HG02852 (cell line): ENCODE measurements at regions not wholly inside any gene's neighbourhood (a gene's known extent, or its start where the extent isn't known, plus 50 kb on each side); places are given as distances from the start of the nearest gene placed in this dataset.
A peak's percentile ranks its signal among the peaks of the same experiment; 100 is the strongest.
"Not testable (repeated sequence)": the region's sequence is repeated elsewhere in the genome, so short reads cannot be mapped to it uniquely, and the experiment has no call there.

Source experiments
- ATAC-seq: cut with Tn5 transposase; IDR thresholded peaks from one replicate; pipeline ENCODE4 v1.9.1; 2021; ENCODE audit warnings: mild to moderate bottlenecking, moderate library complexity; ENCODE audit not compliant: unreplicated experiment

DNA sequence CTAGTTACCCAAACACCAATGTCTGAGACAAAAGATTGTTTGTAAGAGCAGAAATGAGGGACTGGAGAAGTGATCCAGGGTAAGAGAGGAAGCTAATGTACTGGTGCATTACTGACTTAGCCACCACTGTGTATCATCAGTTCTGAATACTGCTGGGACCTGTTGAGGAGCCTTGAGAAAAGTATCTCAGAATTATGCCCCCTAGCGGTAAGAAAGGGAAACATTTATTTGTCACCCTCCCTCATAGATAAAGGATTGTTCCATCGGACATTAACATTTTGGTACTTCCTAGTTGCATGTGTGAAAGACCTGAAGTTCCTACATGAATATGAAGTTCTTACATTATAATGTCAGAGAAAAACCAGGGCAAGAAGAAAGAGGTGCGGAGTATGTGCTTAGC, 612.5 kb downstream of the FSCB start:
- ATAC-seq: peak; percentile 75

GRCh38 chr14:43887523-43887922, 619.6 kb downstream of the FSCB start:
- no peak for ATAC-seq

DNA sequence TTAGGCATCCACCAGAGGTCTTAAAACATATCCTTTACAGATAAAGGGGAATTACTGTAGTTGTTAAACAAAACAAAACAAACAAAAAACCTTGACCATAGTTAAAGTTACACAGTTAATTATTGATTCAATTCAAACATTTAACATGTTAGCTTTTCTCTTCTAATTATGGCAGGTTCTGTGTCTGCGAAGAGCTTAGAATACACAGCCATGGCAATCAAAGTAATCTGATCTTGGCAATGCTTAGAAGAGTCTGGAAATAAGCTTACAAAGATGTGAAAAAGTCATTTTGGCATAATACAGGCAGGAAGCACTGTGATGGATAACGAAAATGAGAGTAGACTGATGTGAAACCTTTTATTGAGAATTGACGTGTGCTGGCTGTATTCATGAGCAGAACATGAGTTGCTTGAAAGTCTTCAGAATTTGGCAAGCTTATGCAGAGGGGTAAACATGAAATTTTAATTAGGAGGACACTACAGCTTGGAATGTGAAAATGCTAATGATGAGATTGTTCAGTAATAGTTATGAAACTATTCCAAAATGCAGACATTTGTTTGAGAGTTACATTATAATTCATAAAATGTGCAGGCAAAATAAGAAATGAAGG, 629.6 kb downstream of the FSCB start:
- no peak for ATAC-seq

DNA sequence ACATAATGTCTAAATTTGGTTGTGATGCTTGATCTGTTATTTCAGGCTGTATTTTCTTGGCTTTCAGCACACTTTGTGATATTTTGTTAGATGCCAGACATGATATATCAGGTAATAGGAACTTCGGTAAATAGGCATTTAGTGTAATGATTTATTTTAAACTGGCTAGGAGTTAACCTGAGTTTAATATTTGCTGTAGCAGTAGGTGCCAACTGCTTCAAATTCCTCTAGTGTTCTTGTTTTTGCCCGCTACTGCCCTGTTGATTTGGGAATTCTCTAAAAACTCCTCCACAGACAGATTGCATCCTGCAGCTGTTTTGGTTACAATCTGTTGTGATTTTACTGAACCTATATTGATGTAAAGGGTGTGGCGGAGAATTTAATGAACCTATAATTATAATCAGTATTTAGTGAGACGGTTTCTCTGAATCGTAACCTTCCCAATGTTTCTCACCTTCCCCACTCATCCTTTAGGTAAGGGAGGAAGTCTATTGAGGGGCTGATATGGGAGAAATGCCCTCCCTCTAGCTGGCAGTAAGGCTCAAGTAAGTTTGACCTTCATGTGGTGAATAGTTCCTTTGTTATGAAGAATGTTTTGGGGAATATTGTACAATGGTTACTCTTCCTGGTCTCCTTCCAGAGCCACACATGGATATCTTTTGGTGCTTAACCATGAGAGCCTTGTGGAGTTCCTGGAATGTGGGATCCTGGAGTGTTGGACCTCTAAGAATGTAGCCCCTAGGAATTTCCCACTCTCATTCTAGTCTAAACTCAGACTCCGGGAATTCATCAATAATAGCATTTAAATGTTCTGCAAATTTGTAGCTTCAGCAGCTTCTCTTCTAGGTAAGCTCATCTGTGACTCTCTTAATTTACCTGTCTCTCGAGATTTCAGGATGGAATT, 634.1 kb downstream of the FSCB start:
- ATAC-seq: no peak

- no peak for ATAC-seq
Measured at GRCh38 chr14:43872222-43872621, 634.9 kb downstream of the FSCB start.

DNA sequence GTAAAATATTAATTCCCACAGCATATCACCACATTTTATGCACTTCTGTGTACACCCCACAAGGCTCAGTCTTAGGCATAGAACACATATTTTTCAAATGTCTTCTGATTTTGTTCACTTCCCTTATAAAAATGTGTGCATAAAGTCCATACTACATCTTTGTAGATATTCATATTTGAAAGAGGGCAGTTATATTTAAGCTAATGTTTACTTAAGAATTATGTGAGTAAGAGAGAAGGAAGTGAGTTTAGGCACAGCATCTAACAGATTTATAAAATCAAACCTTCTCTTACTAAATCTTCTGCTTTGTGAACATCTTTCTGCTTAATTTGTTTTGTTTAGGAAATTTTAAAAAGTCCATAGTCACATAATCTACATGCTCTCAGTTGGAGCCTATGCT, 648.1 kb downstream of the FSCB start:
- ATAC-seq: no peak

- ATAC-seq: no peak
Measured at GRCh38 chr14:43855556-43855955, 651.5 kb downstream of the FSCB start.

- ATAC-seq: no peak
Measured at GRCh38 chr14:43853541-43853940, 653.5 kb downstream of the FSCB start.

DNA sequence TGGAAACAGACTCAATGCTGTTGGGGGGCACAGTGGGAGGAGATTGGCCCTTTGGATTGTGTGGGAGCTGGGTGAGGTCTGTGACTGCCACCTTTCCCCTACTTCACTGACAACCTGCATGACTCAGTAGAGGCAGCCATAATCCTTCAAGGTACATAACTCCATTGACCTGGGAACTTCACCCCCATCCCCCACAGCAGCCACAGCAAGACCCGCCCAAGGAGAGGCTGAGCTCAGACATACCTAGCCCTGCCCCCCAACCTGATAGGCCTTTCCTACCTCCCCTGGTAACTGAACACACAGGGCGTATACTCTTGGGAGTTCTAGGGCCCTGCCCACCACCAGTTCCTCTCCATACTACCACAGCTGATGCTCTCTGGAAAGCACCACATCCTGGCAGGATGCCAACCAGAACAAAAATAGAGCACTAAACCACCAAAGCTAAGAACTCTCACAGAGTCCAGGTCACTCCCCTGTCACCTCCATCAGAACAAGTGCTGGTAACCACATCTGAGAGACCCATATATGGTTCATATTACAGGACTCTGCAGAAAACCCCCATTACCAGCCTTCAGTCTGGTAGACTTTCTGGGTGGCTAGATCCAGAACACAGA, 703.9 kb downstream of the FSCB start:
- no peak for ATAC-seq

GRCh38 chr14:43795600-43796228, 711.4 kb downstream of the FSCB start:
- ATAC-seq: no peak

GRCh38 chr14:43793579-43793978, 713.5 kb downstream of the FSCB start:
- no peak for ATAC-seq

DNA sequence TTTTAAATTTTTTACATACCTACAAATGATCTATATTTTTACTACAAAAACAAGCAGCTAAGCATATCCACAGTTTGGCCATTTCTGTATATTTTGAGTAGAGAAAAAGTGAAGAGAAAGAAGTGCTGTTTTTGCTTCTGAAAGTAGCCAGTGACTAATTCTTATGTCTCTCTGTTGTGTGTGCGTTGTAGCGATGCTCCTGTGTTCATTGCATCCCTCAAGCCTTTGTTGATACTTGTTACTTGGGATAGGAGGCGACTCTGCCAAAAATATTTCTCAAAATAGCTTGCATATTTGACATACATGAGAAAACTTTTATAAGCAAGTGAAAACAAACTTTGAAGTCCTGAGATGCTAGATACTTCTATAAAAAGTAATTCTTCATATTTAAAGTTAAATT, 714.1 kb downstream of the FSCB start:
- no peak for ATAC-seq

- no peak for ATAC-seq
Measured at GRCh38 chr14:43790681-43791080, 716.4 kb downstream of the FSCB start.

DNA sequence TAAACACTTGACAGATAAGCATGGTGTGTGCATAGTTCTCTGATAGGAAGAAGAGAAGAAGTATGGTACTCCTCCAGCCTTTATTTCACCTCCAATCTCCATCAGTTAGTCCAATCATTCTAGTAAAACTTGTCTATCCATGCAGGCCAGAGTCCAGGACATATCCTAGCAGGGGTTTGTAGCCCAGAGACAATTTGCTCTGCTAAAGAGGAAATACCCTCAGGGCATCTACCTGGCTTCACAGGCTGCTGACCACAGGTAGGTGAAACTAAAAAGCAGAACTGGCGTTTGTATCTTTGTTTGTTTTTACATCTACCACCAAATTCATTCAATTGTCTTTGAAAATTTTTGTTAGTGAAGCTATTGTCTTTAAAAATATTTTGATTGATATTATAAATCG, 717.6 kb downstream of the FSCB start:
- ATAC-seq: no peak

GRCh38 chr14:43786066-43786762, 720.9 kb downstream of the FSCB start:
- ATAC-seq: no peak

- not testable (repeated sequence) for ATAC-seq
Measured at GRCh38 chr14:43784432-43784831, 722.7 kb downstream of the FSCB start.

DNA sequence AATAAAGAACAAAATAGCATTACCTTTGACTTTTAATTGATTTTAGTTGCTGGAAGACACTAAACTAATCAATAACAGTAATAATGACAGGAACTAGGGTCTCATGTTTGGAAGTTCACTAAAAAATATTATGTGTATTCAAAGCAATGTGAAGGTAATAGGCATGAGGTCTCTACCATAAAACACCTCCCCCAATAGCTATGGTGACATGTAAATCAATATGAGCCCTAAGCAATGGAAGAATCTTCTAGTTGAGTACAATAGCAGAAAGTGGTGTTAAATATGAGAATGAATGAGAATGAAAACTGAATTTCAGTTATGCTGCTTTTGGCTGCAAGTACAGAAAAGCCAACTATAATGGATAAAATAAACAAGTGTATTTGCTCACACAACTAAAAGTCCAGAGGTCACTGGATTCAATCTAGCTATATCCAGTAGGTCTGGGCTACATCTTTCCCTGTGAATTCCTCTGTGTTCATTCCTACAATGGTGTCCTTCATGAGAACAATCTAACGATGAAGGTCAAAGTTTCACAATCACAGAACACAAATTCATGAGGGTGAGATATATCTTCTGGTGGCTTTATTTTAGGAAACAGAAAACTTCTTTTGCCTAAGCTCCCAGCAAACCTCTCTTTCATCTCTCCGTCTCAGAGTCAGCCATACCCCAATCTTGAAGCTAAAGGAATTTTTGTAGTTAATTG, 728.0 kb downstream of the FSCB start:
- ATAC-seq: no peak

DNA sequence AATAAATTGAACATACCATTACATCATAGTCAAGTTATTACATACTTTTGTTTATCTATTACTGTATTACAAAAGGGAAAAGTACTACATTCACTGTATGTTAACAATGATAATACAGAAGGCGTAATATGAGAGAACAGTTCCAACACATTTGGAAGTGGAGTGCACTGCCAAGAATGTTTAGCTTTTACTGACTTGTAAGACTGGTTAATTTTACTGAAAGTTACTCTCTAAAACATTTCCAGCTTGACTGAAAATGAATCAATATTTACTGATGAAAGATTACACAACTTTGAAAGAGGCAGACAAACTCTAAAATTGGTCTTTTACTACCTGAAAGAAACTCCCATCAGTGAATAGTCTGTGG, 728.5 kb downstream of the FSCB start:
- ATAC-seq: no peak

GRCh38 chr14:43765474-43765873, 741.6 kb downstream of the FSCB start:
- no peak for ATAC-seq

- no peak for ATAC-seq
Measured at GRCh38 chr14:43764433-43764832, 742.6 kb downstream of the FSCB start.
